ENCODE measurements at regions not wholly inside any gene's neighbourhood (a gene's known extent, or its start where the extent isn't known, plus 50 kb on each side); places are given as distances from the start of the nearest gene placed in this dataset.
"Not testable (repeated sequence)": the region's sequence is repeated elsewhere in the genome, so short reads cannot be mapped to it uniquely, and the experiment has no call there.

GRCh38 chrX:80508083-80508482 lies 87.8 kb downstream of the TENT5D start:
- DNase-seq; H3K36me3 ChIP-seq; H3K4me3 ChIP-seq; H3K27me3 ChIP-seq; intact Hi-C loops (cut with DNase I); H3K4me1 ChIP-seq (ENCODE audit: insufficient read depth); H3K9me3 ChIP-seq; H3K27ac ChIP-seq: not testable (repeated sequence)
- WGBS, 3 donors, result 66 to 72% (median 67%) methylated on average over 3 of the region's 3 CpGs

DNA sequence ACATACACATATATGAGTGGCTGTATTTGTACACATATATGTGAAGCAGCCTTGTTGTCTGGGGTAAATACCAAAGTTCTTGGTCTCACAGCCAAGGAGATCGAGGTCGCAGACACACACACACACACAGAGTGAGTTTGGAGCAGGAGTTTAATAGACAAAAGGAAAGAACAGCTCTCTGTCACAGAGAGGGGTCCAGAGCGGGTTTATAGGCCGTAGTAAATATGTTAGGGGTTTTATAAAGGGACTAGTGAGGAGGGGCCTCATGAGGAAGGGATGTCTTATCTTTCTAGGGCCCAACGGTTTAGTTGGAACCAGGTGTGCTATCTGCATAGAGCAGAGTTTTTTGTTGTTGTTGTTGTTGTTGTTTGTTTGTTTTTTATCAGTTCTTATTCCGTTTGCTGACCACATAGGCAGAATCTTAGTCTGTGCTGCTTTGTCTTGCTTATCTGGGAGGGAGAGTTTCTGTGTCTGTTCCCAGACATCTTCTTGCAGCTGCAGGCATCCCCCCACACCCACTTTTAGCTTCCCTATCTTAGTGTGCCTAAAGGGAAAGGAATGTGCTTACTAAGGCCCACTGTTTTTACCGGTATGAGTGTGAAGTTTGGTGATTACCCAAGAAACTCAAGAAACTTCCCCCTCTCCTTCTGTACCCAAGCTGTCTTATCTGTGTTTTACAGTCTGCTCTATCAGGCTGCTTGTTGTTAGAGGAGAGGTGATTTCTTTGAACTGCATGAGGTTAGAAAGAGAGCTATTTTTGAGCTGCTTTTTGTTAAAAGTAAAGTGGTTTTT lies 91.9 kb downstream of the TENT5D start:
- Histone ChIP-seq H3K36me3 (no peaks in the 10 kb centered on the region), H3K9me3 (no peaks in the 10 kb centered on the region), H3K4me1 (ENCODE audit: insufficient read depth) (no peaks in the 10 kb centered on the region), H3K27me3 (no peaks in the 10 kb centered on the region), H3K27ac (no peak overlapping the region), H3K4me3 (no peak overlapping the region)
- WGBS, 3 donors, result 22 to 39% (median 28%) methylated on average over 7 of the region's 7 CpGs
- no peak for DNase-seq
- intact Hi-C loops (cut with DNase I), result no loop called here
- no peak for TF ChIP-seq CTCF (IDR thresholded peaks at IDR 0.05)
- TF ChIP-seq POLR2A (IDR thresholded peaks at IDR 0.05), result no peak
- no peak for TF ChIP-seq EP300 (IDR thresholded peaks at IDR 0.05)

DNA sequence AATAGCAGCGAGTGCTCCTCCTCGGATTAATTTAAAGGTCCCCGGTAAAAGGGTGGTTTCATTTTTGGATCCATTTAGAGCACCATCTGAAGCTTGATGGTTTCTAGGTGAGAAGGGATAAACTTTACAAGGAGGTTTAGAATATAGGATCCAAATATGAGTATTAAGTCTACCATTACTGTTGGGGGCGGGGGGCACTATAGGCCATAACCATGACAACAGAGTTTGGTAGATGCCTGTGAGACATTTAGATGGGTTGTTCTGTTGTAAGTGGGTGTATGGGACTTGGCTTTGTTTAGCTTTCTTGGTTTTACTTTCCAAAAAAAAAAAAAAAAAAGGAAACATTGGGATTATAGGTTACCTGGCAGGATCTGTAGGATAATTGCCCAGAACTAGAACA lies 92.7 kb downstream of the TENT5D start:
- H3K27ac ChIP-seq, result no peak overlapping the region
- H3K36me3 ChIP-seq, result no peaks in the 10 kb centered on the region

GRCh38 chrX:80513625-80514024 lies 93.4 kb downstream of the TENT5D start:
- H3K27ac ChIP-seq, result no peak overlapping the region
- intact Hi-C loops (cut with DNase I), result no loop called here
- H3K9me3 ChIP-seq, result no peaks in the 10 kb centered on the region
- TF ChIP-seq CTCF (IDR thresholded peaks at IDR 0.05) (no peak), POLR2A (IDR thresholded peaks at IDR 0.05) (no peak), EP300 (IDR thresholded peaks at IDR 0.05) (no peak)
- 0 to 4% (median 1%) methylated on average over 2 of the region's 2 CpGs for WGBS, 3 donors
- no peaks in the 10 kb centered on the region for H3K4me1 ChIP-seq (ENCODE audit: insufficient read depth)
- no peaks in the 10 kb centered on the region for H3K36me3 ChIP-seq
- DNase-seq, result no peak
- no peak overlapping the region for H3K4me3 ChIP-seq
- no peaks in the 10 kb centered on the region for H3K27me3 ChIP-seq

More for the DNA sequence above, 92.7 kb downstream of the TENT5D start:
- Histone ChIP-seq H3K4me3 (no peak overlapping the region), H3K9me3 (no peaks in the 10 kb centered on the region), H3K4me1 (ENCODE audit: insufficient read depth) (no peaks in the 10 kb centered on the region), H3K27me3 (no peaks in the 10 kb centered on the region)
- intact Hi-C loops (cut with DNase I), result no loop called here
- TF ChIP-seq POLR2A (IDR thresholded peaks at IDR 0.05), result no peak
- no peak for TF ChIP-seq EP300 (IDR thresholded peaks at IDR 0.05)
- no peak for TF ChIP-seq CTCF (IDR thresholded peaks at IDR 0.05)
- DNase-seq, result no peak
- 49 to 63% (median 54%) methylated on average over 4 of the region's 4 CpGs for WGBS, 3 donors

DNA sequence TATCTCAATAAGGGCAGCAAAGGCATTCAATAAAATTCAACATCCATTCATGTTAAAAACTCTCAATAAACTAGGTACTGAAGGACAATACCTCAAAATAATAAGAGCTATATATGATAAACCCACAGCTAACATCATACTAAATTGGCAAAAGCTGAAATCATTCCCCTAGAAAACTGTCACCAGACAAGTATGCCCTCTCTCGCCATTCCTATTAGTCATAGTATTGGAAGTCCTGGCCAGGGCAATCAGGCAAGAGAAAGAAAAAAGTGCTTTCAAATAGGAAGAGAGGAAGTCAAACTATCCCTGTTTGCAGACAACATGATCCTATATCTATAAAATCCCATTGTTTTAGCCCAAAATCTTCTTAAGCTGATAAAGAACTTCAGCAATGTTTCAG lies 116.8 kb downstream of the TENT5D start:
- no peak for DNase-seq
- Histone ChIP-seq H3K4me1 (ENCODE audit: insufficient read depth) (no peaks in the 10 kb centered on the region), H3K4me3 (no peak overlapping the region), H3K9me3 (no peaks in the 10 kb centered on the region), H3K36me3 (no peaks in the 10 kb centered on the region), H3K27me3 (no peaks in the 10 kb centered on the region), H3K27ac (no peak overlapping the region)
- intact Hi-C loops (cut with DNase I), result no loop called here
- 0 to 3% (median 2%) methylated on average over 1 of the region's 1 CpG for WGBS, 3 donors
- TF ChIP-seq EP300 (IDR thresholded peaks at IDR 0.05) (no peak), CTCF (IDR thresholded peaks at IDR 0.05) (no peak), POLR2A (IDR thresholded peaks at IDR 0.05) (no peak)

All from ovary (tissue), 7 donors.